ENCODE measurements at regions not wholly inside any gene's neighbourhood (a gene's known extent, or its start where the extent isn't known, plus 50 kb on each side); places are given as distances from the start of the nearest gene placed in this dataset.

GRCh38 chr1:55538428-55538827, 323.3 kb upstream of the USP24 start:
- H3F3A ChIP-seq (ENCODE audit: low read depth) = no peaks in the 10 kb centered on the region
- no peaks in the 10 kb centered on the region for H3K79me2 ChIP-seq (ENCODE audit: insufficient read depth, low read length)
- H3K36me3 ChIP-seq (ENCODE audit: insufficient read depth, low read length) = no peaks in the 10 kb centered on the region
- no peak overlapping the region for H2AFZ ChIP-seq (ENCODE audit: low read length)
- H3K4me2 ChIP-seq (ENCODE audit: low read depth, low read length, poor library complexity, severe bottlenecking) = no peak overlapping the region
- no peak for TF ChIP-seq CTCF (conservative IDR thresholded peaks at IDR 0.05; ENCODE audit: low read length)
- no peak for TF ChIP-seq EZH2phosphoT487 (IDR thresholded peaks at IDR 0.05; ENCODE audit: borderline replicate concordance)
- H3K9ac ChIP-seq (ENCODE audit: low read depth, low read length, poor library complexity, severe bottlenecking) = no peak overlapping the region
- no peaks in the 10 kb centered on the region for H3K4me1 ChIP-seq (ENCODE audit: insufficient read depth, low read length, poor library complexity, severe bottlenecking)
- no peak overlapping the region for H3K4me3 ChIP-seq (ENCODE audit: low read length, poor library complexity, severe bottlenecking)
- no peaks in the 10 kb centered on the region for H4K20me1 ChIP-seq (ENCODE audit: insufficient read depth, low read length, poor library complexity, severe bottlenecking)
- H3K9me2 ChIP-seq (replicated peaks; ENCODE audit: low read depth, low read length) = no peaks in the 10 kb centered on the region
- no peaks in the 10 kb centered on the region for H3K9me3 ChIP-seq (ENCODE audit: insufficient read depth, low read depth, low read length)
- H3K27me3 ChIP-seq (ENCODE audit: insufficient read depth, low read length, poor library complexity, severe bottlenecking) = no peaks in the 10 kb centered on the region

GRCh38 chr1:55536545-55536865, 321.3 kb upstream of the USP24 start:
- Histone ChIP-seq H2AFZ (ENCODE audit: low read length) (no peak overlapping the region), H3K4me2 (ENCODE audit: low read depth, low read length, poor library complexity, severe bottlenecking) (no peak overlapping the region)
- TF ChIP-seq EZH2phosphoT487 (IDR thresholded peaks at IDR 0.05; ENCODE audit: borderline replicate concordance) (no peak), CTCF (conservative IDR thresholded peaks at IDR 0.05; ENCODE audit: low read length) (no peak)

GRCh38 chr1:55535724-55536544, 320.8 kb upstream of the USP24 start:
- H3K4me3 ChIP-seq (ENCODE audit: low read length, poor library complexity, severe bottlenecking) = no peak overlapping the region
- H3K4me1 ChIP-seq (ENCODE audit: insufficient read depth, low read length, poor library complexity, severe bottlenecking) = no peaks in the 10 kb centered on the region
- no peaks in the 10 kb centered on the region for H3K27me3 ChIP-seq (ENCODE audit: insufficient read depth, low read length, poor library complexity, severe bottlenecking)
- no peaks in the 10 kb centered on the region for H3F3A ChIP-seq (ENCODE audit: low read depth)
- H2AFZ ChIP-seq (ENCODE audit: low read length) = no peak overlapping the region
- H3K36me3 ChIP-seq (ENCODE audit: insufficient read depth, low read length) = no peaks in the 10 kb centered on the region
- H3K9ac ChIP-seq (ENCODE audit: low read depth, low read length, poor library complexity, severe bottlenecking) = no peak overlapping the region
- H4K20me1 ChIP-seq (ENCODE audit: insufficient read depth, low read length, poor library complexity, severe bottlenecking) = no peaks in the 10 kb centered on the region
- H3K4me2 ChIP-seq (ENCODE audit: low read depth, low read length, poor library complexity, severe bottlenecking) = no peak overlapping the region
- H3K9me2 ChIP-seq (replicated peaks; ENCODE audit: low read depth, low read length) = no peaks in the 10 kb centered on the region
- no peaks in the 10 kb centered on the region for H3K9me3 ChIP-seq (ENCODE audit: insufficient read depth, low read depth, low read length)
- TF ChIP-seq CTCF (conservative IDR thresholded peaks at IDR 0.05; ENCODE audit: low read length) (no peak), EZH2phosphoT487 (IDR thresholded peaks at IDR 0.05; ENCODE audit: borderline replicate concordance) (no peak)
- H3K79me2 ChIP-seq (ENCODE audit: insufficient read depth, low read length) = no peaks in the 10 kb centered on the region

More at GRCh38 chr1:55536545-55536865, 321.3 kb upstream of the USP24 start:
- Histone ChIP-seq H3K9me3 (ENCODE audit: insufficient read depth, low read depth, low read length) (no peaks in the 10 kb centered on the region), H3K9ac (ENCODE audit: low read depth, low read length, poor library complexity, severe bottlenecking) (no peak overlapping the region), H3K36me3 (ENCODE audit: insufficient read depth, low read length) (no peaks in the 10 kb centered on the region), H3K4me1 (ENCODE audit: insufficient read depth, low read length, poor library complexity, severe bottlenecking) (no peaks in the 10 kb centered on the region), H3K4me3 (ENCODE audit: low read length, poor library complexity, severe bottlenecking) (no peak overlapping the region), H3K27me3 (ENCODE audit: insufficient read depth, low read length, poor library complexity, severe bottlenecking) (no peaks in the 10 kb centered on the region), H4K20me1 (ENCODE audit: insufficient read depth, low read length, poor library complexity, severe bottlenecking) (no peaks in the 10 kb centered on the region), H3K9me2 (replicated peaks; ENCODE audit: low read depth, low read length) (no peaks in the 10 kb centered on the region), H3F3A (ENCODE audit: low read depth) (no peaks in the 10 kb centered on the region), H3K79me2 (ENCODE audit: insufficient read depth, low read length) (no peaks in the 10 kb centered on the region)

Data from Loucy (cell line).